ENCODE measurements at regions not wholly inside any gene's neighbourhood (a gene's known extent, or its start where the extent isn't known, plus 50 kb on each side); places are given as distances from the start of the nearest gene placed in this dataset.

DNA sequence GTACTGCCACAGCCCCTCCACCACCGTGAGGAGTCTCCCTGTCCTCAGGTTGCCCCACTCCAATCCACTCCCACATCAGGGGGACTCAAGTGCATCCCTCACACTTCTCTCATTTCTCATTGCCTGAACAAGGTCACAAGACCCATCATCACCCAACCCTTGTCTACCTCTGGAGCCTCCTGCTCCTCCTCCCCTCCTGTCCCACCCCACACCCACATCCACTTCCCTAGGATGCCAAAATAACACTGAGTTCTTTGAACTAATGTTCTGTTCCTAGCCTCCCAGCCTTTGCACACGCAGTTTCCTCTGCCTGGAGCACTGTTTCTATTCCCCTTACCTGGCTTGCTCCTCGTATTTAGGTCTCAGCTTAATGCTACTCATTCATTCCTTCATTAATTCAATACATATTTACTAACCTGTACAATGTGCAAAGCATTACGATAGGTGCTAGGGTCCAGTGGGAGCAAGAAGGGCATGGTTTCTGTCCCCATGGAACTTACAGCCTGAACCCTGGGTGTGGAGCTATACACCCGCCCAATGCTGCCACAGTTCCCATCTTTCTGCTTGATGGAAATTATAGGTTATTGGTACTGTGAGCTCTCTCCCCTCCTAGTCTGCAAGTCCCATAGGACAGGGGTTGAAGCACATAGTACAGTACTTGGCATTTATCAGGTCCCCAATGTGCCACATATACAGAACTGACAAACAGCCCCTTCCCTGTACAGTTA, 96.1 kb upstream of the GRIK3 start:
- no peak for DNase-seq

DNA sequence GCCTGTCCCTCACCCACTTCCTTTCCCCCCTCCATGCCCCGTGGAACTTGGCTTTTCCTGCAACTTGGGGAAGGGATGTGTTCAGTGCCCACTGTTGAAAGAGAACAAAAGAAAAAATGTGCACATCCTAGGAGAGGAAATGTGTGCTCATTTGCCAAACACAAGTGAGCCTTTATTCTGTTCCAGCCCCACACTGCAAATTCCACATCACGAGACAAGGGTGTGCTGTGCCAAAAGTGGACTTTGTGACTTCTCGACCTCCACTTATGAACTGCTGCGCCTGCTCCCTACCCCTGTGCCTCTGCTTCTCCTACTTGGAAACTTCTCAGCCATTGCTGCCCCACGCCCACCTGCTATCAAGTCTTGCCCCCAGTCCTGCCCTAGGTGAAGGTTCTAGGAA, 97.0 kb upstream of the GRIK3 start:
- no peak for DNase-seq

DNA sequence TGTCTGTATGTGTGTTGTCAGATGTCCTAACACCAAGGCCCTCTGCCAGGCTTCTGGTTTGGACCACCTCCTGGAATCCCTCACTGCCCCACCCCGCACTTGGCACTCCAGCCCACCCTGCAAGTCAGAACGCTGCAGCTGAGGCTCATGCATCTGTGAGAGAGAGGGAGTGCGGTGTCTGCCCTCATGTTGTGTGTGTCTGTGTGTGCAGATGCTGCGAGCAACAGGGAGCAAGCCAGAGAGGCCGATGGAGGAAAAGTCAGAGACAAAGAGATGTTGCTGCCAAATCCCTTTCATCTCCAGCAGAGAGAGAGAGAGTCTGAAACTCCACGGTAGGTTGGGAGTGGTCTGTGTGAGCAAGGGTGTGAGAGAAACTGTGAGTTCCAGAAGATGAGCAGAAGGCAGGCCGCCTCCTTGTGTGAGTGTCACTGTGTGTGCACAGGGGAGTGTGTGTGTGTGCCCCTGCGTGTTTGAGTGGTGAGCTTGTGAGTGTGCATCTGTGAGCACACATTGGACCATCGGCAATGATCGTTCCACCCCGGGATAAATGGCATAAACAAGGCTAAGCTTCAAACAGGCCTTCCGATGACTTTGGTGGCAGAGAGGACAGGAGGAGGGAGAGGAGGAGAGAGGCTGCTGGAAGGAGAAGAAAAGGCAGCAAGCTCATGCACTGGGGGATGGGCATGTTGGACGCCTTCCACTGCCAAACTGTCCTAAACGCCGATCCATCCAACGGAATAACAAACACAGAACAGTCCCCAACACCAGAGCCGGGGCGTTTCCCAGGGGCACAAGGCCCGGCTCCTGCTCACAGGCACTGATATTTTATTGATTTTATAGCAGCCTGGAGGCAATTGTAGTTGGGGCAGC, 99.2 kb upstream of the GRIK3 start:
- DNase-seq = no peak

DNA sequence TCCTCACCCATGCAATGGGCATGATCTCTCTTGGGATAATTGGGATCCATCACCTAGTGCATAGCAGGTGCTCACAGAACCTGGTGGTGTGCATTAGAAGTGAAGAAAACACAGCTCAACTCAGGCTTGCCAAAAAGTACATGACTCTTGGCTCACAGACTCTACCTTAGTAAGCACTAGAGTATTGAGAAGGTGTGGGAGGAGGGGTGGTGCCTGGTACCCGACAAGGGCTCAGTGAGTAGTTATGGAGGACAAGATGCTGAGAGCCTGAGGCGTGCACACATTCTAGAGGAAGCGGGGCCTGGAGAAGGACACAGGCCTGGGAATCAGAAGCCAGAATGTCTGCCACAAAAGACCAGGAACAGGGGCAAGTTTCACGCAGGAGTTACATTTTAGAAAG, 100.3 kb upstream of the GRIK3 start:
- no peak for DNase-seq

DNA sequence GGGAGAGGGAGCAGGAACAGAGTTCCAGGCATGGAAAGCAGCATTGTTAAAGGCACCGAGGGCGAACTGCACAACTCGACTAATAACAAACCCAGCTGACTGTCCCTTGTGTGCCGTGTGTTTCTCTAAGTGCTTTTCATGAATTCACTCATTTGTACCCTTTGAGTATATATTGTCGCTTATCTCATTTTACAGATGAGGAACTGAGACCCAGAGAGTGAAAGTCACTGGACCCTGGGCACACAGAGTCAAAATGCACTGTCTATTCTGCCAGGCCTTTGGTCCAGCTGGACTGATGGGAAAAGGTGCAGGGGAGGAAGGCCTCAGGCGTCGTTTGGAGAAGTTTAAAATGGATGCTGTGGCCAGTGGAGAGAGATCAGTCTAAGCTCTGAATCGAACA, 100.7 kb upstream of the GRIK3 start:
- no peak for DNase-seq

DNA sequence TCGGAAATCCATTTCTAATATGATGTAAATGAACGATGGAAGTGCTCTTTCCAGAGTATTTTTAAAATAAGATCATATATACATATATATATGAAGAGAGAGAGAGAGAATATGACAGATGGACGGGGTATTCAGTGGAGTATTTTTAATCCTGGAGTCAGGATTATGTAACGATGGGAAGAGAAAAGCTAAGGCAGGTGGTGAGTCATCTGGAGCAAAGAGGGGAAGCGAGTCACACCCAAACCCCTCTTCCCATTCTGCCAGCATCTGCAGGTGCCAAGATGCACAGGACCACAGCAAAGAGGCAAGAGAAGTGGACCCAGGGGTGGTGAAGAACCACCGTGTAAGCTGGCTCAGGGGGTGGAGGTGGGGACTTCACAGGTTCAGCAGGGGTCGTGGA, 102.7 kb upstream of the GRIK3 start:
- DNase-seq = no peak

DNA sequence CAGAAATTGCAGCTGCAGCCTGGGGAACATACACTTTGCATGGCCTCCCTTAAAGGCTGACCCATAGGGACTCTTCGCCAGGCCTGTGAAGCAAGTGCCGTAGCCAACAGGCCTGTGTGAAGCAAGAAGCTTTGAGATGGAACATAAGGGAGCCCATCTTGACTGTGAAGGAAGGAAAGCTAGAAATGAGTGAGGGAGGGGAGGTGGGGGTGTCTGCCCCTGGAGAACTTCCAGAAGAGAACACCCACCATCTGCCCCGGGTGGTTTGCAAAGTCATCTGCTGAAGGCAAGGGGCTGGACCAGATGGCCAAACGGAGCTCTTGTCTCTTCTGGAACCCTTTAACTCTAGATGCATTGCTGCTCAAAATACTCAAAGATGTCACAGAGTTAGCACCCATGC, 103.3 kb upstream of the GRIK3 start:
- no peak for DNase-seq

DNA sequence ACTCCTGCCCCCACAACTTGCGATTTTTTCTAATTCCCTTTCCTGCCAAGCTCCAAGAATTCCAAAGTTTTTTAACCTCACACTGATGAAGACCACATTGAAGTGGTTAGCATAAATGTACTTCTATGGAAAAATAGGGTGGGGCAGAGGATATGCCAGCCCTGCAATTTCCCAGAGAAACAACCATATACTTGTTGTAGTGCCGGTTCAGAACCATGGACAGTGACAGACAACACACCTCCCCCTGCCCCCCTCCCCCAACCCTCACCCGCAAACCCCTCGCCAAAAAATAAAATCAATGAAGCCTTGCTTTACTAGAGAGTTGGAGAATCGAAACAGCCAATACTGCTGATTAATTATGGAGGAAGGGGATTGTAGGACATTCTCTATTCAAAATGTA, 109.5 kb upstream of the GRIK3 start:
- no peak for DNase-seq

DNA sequence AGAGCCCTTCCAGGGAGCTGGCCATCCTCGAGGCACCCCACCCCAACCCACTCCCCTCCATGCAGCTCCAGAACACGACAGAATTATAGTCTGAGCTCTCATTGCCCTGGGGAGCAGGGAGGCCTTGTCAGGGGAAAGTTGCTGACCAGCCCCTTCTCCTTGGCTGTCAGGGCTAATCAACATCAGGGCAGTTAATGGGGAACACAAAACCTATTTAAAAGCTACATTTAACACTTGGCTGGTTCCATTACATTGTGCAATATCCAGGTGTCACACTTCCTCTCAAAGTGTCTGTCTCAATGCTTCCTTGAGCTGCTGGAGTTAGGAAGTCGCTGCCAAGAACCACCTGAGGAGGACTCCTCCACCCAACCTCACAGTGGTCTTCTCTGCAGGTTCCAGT, 111.8 kb upstream of the GRIK3 start:
- no peak for DNase-seq

DNA sequence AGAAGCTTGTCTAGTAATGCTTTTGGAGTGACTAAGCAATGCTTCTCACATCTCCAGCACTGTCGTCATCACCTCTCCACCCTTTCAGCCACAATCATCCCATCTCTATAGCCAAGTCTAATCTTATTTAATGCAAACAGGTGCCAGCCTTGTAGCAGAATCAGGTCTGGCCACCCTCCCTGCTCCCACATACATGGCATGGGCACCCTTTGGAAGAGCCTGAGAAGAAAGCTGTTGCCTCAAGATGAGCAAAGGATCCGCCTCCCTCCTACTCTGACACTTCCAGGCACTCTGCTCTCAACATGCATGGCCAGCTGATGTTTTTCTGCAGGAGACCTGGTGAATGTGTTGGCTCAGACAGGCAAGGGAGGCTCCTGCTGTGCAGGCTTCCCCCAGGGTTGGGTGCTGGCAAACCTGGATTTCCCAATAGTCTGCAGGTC, 113.1 kb upstream of the GRIK3 start:
- no peak for DNase-seq

DNA sequence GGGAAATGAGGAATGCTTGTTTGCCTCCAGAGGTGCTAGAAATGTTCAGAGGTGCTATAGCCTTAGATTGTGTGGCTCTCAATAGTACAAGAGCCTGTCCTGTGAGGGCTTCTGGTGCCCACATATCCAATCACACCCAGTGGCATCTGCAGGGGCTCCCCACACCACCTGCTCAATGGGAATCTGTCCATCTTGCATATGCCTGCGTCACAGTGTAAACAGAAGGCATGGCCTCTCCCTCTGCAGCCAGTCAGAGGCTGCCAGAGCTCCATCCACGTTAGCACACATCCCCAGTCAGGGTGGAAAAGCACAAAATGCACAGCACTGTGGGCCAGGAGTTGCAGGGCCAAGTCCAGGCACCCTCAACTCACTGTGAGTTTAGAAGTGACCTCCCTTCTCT, 113.6 kb upstream of the GRIK3 start:
- DNase-seq = no peak

DNA sequence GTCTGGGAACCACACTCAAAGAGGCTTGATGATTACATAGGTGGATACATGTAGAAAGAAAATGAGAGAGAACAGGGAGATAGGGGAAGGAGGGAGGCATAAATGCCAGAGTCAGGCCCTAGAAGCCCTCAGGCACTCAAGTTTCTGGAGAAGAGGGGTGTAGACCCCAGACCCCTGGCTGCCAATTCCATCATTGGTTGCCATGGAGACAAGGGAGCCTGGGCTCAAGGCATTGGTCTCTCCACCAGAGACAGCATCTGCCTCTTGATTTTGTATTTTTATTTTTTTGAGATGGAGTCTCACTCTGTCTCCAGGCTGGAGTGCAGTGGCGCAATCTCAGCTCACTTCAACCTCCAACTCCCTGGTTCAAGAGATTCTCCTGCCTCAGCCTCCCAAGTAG, 114.3 kb upstream of the GRIK3 start:
- no peak for DNase-seq

DNA sequence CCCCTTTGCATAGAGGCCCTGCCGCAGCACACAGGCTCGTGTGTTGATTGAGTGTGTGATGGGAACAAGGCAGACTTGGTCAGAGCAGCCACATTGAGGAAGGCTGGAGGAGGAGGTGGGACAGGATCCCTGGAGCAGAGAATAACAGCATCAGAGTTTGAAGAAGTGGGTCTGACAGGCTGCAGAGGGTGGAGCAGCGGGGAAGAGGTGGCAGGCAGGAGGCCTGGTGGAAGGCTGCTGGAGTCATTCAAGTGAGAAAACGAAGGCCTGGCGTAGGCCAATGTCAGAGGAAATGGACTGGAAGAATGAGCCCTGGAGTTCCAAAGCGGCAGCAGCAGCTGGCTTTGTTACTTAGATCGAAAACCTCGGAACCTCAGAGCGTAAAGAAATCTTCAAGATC, 115.0 kb upstream of the GRIK3 start:
- DNase-seq = no peak

DNA sequence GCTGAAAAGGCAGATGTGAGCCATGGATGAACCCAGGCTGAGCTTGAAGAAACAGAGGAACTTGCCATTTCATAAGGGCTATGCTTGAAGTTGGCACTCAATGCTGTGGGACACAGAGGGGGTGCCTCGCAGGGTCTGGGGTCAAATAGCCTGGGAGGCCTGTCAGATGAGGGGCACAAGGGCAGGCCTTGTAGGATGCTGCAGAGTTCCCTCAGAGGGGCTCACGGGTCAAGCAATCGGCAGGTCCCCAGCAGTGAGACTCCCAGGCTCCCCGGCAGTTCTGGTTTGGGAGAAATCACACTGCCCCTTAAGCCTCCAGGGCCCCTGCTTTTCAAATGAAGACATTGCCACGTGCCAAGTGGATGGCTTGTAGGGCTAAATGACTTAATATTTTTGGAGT, 116.7 kb upstream of the GRIK3 start:
- DNase-seq = no peak

DNA sequence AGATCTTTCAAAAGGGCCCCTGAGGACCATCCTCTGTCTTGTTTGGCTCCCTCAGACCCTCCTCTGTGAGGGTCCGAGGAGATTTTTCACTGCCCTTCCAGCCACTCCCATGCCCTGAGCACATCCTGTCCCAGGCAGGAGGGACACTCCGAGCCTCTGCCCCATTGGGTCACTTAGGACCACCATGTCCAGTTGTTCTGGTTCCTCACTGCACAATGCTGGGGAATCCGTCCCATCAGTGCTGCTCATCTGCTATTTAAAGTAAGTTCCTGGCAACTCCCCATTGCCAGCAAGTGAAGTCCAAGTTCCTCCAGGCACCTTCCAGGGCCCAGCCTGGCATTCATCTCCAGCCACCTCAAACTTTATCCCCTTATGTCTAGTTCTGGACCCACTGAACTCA, 117.5 kb upstream of the GRIK3 start:
- no peak for DNase-seq

DNA sequence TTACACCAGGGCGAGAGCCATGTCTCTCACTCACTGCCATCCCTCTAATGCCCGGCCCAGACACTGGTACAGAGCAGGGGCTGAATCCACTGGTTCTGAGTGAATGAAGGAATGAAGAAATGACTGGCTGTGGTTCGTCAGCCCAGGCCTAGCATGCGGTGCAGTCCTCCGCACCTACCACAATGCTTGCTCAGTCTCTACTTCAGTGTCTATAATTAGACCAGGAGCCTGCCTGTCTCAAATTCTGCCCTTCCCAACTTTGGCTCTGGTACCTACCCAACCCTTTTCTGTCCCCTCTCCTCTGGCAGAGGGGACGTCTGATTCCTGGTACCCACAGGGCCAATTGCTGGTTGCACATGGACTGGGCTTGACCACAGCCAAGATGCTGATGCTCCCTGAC, 118.2 kb upstream of the GRIK3 start:
- no peak for DNase-seq

DNA sequence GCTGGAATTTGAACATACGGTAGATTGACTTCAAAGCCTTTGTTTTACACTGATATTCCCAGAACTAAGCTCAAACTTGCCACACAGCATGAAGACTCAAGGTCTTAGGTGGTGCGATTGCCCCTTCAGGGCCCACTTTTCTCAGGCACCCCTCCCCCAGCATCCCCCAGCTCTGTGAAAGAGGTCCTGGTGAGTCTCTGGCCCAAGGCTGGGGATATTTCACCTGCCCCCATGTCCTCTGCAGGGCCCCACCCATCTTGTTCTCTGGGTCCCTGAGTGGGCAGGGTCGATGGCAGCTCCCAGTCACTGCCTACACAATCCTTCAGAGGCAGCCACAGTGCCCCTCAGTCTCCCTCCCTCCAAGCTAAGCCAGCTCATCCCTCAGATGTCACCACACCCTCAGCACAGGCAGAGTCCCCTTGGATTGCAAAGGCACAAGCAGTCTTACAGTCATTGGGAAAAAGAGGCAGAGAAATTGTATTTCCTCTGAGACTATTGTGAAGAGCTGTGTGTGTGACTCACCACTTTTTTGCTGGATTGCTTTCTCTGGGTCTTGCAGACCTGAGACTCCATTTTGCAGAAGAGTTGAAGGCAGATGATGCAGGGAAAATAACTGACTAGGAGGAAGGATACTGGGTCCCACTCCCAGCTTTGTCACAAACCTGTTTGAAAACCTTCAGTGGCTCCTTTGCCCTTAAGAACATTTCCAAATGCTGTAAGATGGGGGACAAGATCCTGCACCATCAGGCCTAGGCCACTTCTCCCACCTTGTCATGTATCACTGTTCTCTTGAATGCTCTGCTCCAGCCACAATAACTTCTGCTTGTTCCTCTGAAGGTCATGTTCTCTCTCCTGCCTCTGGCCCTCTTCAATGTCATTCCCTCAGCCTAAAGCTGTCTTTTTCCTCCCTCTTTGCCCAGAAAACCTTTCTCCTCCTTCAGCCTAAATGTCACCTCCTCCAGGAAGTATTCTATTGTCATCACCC, 119.1 kb upstream of the GRIK3 start:
- no peak for DNase-seq

DNA sequence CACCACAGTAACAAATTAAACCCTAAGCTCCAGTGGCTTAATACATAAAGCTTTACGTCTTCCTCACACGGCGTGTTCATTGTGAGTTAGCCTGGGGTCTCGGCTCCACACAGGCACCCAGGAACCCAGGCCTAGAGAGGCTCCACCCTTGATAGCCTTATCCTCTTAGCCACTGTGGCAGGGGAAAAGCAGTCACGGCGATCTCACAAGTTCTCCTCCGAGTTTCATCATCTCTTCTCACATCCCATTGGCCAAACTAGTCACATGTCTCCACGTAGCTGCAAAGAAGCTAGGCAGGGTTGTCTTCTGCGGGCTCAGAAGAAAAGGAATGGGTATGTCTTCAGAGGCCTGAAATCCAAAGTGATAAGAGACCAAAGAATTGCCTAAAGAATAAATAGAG, 122.3 kb upstream of the GRIK3 start:
- DNase-seq = no peak

DNA sequence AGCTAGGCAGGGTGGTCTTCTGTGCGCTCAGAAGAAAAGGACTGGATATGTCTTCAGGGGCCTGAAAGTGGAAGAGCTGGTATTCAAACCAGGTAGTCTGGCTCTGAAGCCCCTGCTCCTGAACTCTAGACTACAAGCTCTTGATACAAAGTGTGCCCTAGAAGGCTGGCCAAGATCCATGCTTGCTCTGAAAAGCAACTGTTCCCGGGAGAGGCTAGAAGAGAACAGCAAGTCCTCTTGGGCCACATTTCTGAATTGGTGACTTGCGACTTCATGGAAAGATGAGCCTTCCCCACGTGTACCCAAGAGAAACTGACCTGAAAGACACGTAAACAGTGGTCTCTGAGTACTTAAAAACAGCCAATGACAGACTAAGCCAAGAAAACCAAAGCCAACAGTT, 123.3 kb upstream of the GRIK3 start:
- no peak for DNase-seq

DNA sequence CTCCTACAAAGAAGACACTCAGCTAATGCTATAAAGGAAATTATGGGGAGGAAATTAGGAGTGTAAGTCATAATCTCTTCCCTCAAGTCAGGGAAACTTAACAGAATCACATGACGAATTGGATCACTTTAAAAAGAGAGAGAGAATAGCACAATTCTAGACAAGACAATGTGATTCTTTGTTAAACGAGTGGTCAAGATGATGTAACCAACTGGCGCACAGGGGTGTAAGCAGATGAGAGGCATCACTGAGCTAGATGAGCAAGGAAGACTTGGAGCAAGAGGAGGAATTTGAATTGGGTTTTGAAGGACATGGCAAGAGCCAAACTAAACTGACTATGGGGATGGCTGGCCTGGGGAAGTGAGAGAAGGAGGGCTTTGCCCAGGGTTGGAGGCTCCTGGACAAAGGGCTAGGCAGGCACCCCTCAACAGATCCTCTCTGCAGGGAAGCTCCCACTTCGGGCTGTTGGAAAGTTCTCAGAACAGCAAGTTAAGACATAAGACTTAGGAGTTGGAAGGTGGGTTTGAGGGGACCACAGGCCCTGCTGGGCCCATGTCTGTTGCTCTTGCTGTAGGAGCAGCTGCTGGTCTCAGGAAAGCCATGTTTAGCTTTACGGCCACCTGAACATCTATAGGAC, 123.9 kb upstream of the GRIK3 start:
- no peak for DNase-seq

DNA sequence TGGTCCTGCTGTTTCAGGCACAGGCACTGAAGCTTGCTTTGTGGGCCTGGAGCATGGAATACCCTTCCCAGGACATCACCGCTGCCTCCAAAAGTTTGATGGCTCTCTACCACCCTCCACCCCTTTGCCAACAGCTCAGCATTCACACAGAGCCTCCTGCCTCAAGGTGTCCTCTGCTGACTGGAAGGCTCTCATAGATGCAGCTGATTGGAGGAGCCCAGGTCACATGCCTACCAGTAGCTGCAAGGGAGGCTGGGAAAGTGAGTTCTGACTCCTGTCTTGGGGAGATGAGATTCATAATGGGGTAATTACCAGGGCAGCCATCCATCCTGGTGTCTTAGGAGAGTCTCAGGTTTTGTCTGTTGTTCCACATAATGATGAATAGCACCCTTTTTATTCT, 124.8 kb upstream of the GRIK3 start:
- no peak for DNase-seq

DNA sequence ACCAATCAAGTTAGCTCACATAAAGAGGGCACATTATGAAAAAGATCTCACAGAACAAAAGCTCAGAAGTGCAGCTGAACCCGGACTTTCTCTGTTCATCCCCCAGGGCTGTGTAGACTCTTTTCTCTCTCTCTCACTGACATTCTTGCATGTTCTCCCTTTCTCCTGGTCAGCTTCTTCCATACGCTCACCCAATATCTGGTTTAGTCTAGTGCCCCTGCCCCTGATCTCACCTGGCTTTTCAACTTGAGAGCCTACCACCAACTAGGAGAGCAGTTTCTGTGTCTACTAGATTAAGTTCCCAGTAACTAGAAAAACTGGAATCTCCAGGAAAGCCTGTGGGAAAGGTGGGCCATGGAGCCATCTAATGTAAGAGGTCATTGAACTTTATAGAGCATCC, 126.9 kb upstream of the GRIK3 start:
- DNase-seq = no peak

DNA sequence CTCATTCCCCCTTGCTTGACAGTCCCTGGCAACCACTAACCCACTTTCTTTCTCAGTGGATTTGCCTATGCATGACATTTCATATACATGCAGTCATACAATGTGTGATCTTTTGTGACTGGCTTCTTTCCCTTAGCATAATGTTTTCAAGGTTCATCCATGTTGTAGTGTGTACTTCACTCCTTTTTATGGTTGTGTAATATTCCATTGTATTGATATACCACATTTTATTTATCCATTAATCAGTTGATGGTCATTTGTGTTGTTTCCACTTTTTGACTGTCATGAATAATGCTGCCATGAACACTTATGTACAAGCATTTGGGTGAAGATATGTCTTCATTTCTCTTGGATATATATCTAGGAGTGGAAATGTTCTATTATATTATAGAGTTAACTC, 127.7 kb upstream of the GRIK3 start:
- DNase-seq = no peak
